Neuronal stem cell (in vitro differentiated cells): ENCODE measurements at regions not wholly inside any gene's neighbourhood (a gene's known extent, or its start where the extent isn't known, plus 50 kb on each side); places are given as distances from the start of the nearest gene placed in this dataset.

Source experiments
- DNase-seq: peaks from one replicate; pipeline ENCODE4 v3.0.0-alpha.2; 2013; ENCODE audit warnings: low spot score
- H2AFZ ChIP-seq: one replicate; pipeline ENCODE4 v1.6.1; 2013; ENCODE audit warnings: mild to moderate bottlenecking, low read length, inconsistent platforms
- H2AK5ac ChIP-seq: 2 replicates; pipeline ENCODE4 v1.6.1; 2013; ENCODE audit warnings: low read depth, mild to moderate bottlenecking, inconsistent platforms, low read length, moderate library complexity, mixed read lengths
- H2BK120ac ChIP-seq: 2 replicates; pipeline ENCODE4 v1.6.1; 2013; ENCODE audit warnings: low read depth, mild to moderate bottlenecking, inconsistent platforms, low read length, moderate library complexity, mixed read lengths
- H2BK12ac ChIP-seq: one replicate; pipeline ENCODE4 v1.6.1; 2013; ENCODE audit warnings: low read length, inconsistent platforms
- H2BK15ac ChIP-seq: 2 replicates; pipeline ENCODE4 v1.6.1; 2013; ENCODE audit warnings: mild to moderate bottlenecking, low read length, inconsistent platforms, mixed read lengths
- H2BK5ac ChIP-seq: one replicate; pipeline ENCODE4 v1.6.1; 2013; ENCODE audit warnings: inconsistent platforms, mild to moderate bottlenecking, low read length, moderate library complexity
- H3K14ac ChIP-seq: one replicate; pipeline ENCODE4 v1.6.1; 2013; ENCODE audit warnings: low read length, inconsistent platforms
- H3K18ac ChIP-seq: 2 replicates; pipeline ENCODE4 v1.6.1; 2013; ENCODE audit warnings: low read length, inconsistent platforms
- H3K23ac ChIP-seq: 2 replicates; pipeline ENCODE4 v1.6.1; 2013; ENCODE audit warnings: low read depth, mild to moderate bottlenecking, mixed read lengths, low read length, inconsistent platforms; ENCODE audit not compliant: poor library complexity
- H3K27ac ChIP-seq: replicated peaks from 3 replicates; pipeline ENCODE4 v1.5.1; 2013; ENCODE audit warnings: low read length, inconsistent platforms
- H3K27me3 ChIP-seq, 3 experiments: 2 replicates each; pipeline ENCODE4 v1.6.1; 2013; ENCODE audit warnings: low read length in 3 of 3, mild to moderate bottlenecking in 2 of 3, inconsistent platforms in 1 of 3, low read depth in 1 of 3, mixed read lengths in 1 of 3, moderate library complexity in 1 of 3; ENCODE audit not compliant: control insufficient read depth in 3 of 3, insufficient read depth in 3 of 3
- H3K36me3 ChIP-seq, 2 donors: replicated peaks in 1 of 2; 2 replicates each; pipeline ENCODE4 v1.6.1; 2013; ENCODE audit warnings: low read length in 2 of 2; ENCODE audit not compliant: control insufficient read depth in 2 of 2, insufficient read depth in 2 of 2
- H3K4ac ChIP-seq: 2 replicates; pipeline ENCODE4 v1.6.1; 2013; ENCODE audit warnings: inconsistent platforms, mild to moderate bottlenecking, low read length, moderate library complexity
- H3K4me1 ChIP-seq, 2 donors: 1 replicate in 1 of 2; 2 replicates in 1 of 2; pipeline ENCODE4 v1.6.1; 2013; ENCODE audit warnings: low read length in 2 of 2, low read depth in 1 of 2; ENCODE audit not compliant: control insufficient read depth in 2 of 2, insufficient read depth in 1 of 2
- H3K4me2 ChIP-seq: one replicate; pipeline ENCODE4 v1.6.1; 2013; ENCODE audit warnings: mild to moderate bottlenecking, low read length, inconsistent platforms; ENCODE audit not compliant: insufficient read depth, poor library complexity, severe bottlenecking
- H3K4me3 ChIP-seq, 2 donors: 2 replicates each; pipeline ENCODE4 v1.5.1; 2013; ENCODE audit warnings: low read length in 2 of 2, mild to moderate bottlenecking in 2 of 2, inconsistent platforms in 1 of 2, moderate library complexity in 1 of 2
- H3K79me1 ChIP-seq: one replicate; pipeline ENCODE4 v1.6.1; 2013; ENCODE audit warnings: low read depth, mild to moderate bottlenecking, inconsistent platforms, low read length, moderate library complexity
- H3K9ac ChIP-seq: one replicate; pipeline ENCODE4 v1.6.1; 2013; ENCODE audit warnings: mild to moderate bottlenecking, low read depth, low read length, inconsistent platforms; ENCODE audit not compliant: poor library complexity
- H3K9me3 ChIP-seq, 2 donors: replicated peaks in 1 of 2; 2 replicates each; pipeline versions ENCODE3 to v1.6.1; 2013; ENCODE audit warnings: low read length in 2 of 2, mild to moderate bottlenecking in 2 of 2, inconsistent platforms in 1 of 2, low read depth in 1 of 2, mixed read lengths in 1 of 2, moderate library complexity in 1 of 2; ENCODE audit not compliant: control insufficient read depth in 2 of 2, insufficient read depth in 1 of 2
- H4K8ac ChIP-seq: one replicate; pipeline ENCODE4 v1.6.1; 2013; ENCODE audit warnings: low read depth, mild to moderate bottlenecking, inconsistent platforms, low read length, moderate library complexity
- H4K91ac ChIP-seq: one replicate; pipeline ENCODE4 v1.6.1; 2013; ENCODE audit warnings: low read length, low read depth, mild to moderate bottlenecking, inconsistent platforms; ENCODE audit not compliant: poor library complexity
- WGBS, 2 donors: extraction: QIAGEN DNeasy Blood & Tissue Kit; methylation state at CpG; one replicate each; pipeline ENCODE4 v1.1.7; 2013; ENCODE audit warnings: missing lambda C conversion rate in 2 of 2, mixed read lengths in 1 of 2; ENCODE audit not compliant: insufficient read length in 2 of 2, insufficient replicate concordance in 1 of 2; ENCODE audit errors: extremely low coverage in 2 of 2; 5-methylcytosine and 5-hydroxymethylcytosine counted together

DNA sequence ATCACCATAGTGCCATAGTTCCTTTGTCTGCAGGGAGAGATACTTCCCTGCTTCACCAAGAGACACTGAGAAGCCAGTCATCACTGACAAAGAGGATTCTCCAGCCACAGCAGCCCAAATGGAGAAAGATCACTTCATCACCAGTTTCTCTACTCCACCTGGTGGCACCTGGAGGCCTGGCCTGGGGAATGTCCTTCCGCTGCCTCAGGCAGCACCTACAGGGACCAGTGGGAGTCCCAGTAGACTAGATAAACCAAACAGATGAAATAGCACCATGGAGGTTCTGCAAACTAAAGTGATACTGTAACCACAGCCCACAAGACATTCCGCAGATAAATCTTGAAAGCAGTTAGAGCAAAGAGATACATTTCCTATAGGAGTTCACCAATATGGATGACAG lies 266.5 kb downstream of the C6orf118 start:
- no peak overlapping the region for H2BK15ac ChIP-seq
- no peak overlapping the region for H2AFZ ChIP-seq
- H2BK12ac ChIP-seq = no peak overlapping the region
- H3K14ac ChIP-seq = no peak overlapping the region
- H3K4me3 ChIP-seq = no peak overlapping the region
- no peak overlapping the region for H3K4me2 ChIP-seq
- no peak overlapping the region for H2AK5ac ChIP-seq
- no peaks in the 10 kb centered on the region for H3K36me3 ChIP-seq
- no peak overlapping the region for H4K91ac ChIP-seq
- H2BK120ac ChIP-seq = no peak overlapping the region
- peaks cover 1 to 9% of the 10 kb centered on the region in 2 donors for H3K9me3 ChIP-seq
- H3K27me3 ChIP-seq = no peaks in the 10 kb centered on the region
- no peak overlapping the region for H3K23ac ChIP-seq
- no peaks in the 10 kb centered on the region for H3K79me1 ChIP-seq
- no peak overlapping the region for H3K4ac ChIP-seq
- H3K9ac ChIP-seq = no peak overlapping the region
- H3K18ac ChIP-seq = no peak overlapping the region
- no peak overlapping the region for H2BK5ac ChIP-seq
- WGBS, 2 donors = no CpG with 5 or more reads among the region's 2 CpGs
- DNase-seq = no peak
- H4K8ac ChIP-seq = no peak overlapping the region
- no peaks in the 10 kb centered on the region for H3K4me1 ChIP-seq
- H3K27ac ChIP-seq = no peak overlapping the region

DNA sequence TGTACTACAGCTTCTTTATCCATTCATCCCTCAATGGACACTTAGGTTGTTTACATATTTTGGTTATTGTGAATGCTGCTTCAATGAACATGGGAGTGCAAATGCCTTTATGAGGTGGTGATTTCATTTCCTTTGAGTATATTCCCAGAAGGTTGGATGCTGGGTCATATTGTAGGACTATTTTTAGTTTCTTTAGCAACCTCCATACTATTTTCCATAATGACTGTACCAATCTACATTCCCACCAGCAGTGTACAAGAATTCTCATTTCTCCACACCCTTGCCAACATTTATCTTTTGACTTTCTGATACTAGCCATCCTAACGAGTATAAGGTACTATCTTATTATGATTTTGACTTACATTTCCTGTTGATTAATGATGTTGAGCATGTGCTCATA lies 269.0 kb downstream of the C6orf118 start:
- no CpG with 5 or more reads among the region's 1 CpG for WGBS, 2 donors
- H3K4me3 ChIP-seq = no peak overlapping the region
- H3K4me2 ChIP-seq = no peak overlapping the region
- no peak overlapping the region for H2BK120ac ChIP-seq
- H3K27me3 ChIP-seq = no peaks in the 10 kb centered on the region
- H2BK5ac ChIP-seq = no peak overlapping the region
- no peaks in the 10 kb centered on the region for H3K79me1 ChIP-seq
- no peak overlapping the region for H2BK15ac ChIP-seq
- H4K91ac ChIP-seq = no peak overlapping the region
- H2AFZ ChIP-seq = no peak overlapping the region
- H3K23ac ChIP-seq = no peak overlapping the region
- no peak overlapping the region for H3K4ac ChIP-seq
- no peak overlapping the region for H3K14ac ChIP-seq
- H3K27ac ChIP-seq = no peak overlapping the region
- no peak for DNase-seq
- H2BK12ac ChIP-seq = no peak overlapping the region
- H4K8ac ChIP-seq = no peak overlapping the region
- no peaks in the 10 kb centered on the region for H3K36me3 ChIP-seq
- H3K9me3 ChIP-seq = peaks cover 1 to 3% of the 10 kb centered on the region in 2 donors
- H3K18ac ChIP-seq = no peak overlapping the region
- no peaks in the 10 kb centered on the region for H3K4me1 ChIP-seq
- H3K9ac ChIP-seq = no peak overlapping the region
- no peak overlapping the region for H2AK5ac ChIP-seq

DNA sequence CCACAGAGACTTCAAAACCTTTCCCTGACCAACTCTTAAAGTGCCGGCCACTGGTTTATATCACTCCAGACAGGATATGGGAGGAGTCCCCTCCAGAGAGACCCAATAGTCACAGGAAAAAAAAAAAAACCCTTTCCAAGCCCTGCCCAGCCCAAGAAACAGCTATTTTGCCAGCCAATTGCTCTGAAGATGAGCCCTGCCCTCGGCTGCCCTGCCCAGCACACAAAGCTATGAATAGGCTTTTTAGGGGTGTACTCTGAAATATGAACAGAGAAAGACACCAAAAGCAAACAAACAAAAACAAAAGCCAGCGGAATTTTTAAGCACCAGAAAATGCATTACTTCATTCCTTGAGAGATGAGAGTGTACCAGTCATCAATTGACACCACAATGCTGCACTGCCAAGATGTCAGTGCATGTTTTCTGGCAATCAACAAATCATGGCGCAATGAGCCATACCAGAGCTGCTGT lies 275.1 kb downstream of the C6orf118 start:
- Histone ChIP-seq H4K8ac (no peak overlapping the region), H2BK120ac (no peak overlapping the region), H3K4me2 (no peak overlapping the region), H3K79me1 (no peaks in the 10 kb centered on the region), H4K91ac (no peak overlapping the region), H2BK12ac (no peak overlapping the region), H3K14ac (no peak overlapping the region), H3K27ac (no peak overlapping the region), H2BK15ac (no peak overlapping the region), H3K9ac (no peak overlapping the region), H3K4me3 (no peak overlapping the region), H3K4ac (no peak overlapping the region), H3K23ac (no peak overlapping the region), H3K9me3 (no peaks in the 10 kb centered on the region), H3K18ac (no peak overlapping the region), H3K36me3 (no peaks in the 10 kb centered on the region), H2AK5ac (no peak overlapping the region), H2AFZ (no peak overlapping the region), H2BK5ac (no peak overlapping the region), H3K27me3 (no peaks in the 10 kb centered on the region), H3K4me1 (no peaks in the 10 kb centered on the region)
- DNase-seq = no peak
- WGBS, 2 donors = no CpG with 5 or more reads among the region's 4 CpGs

DNA sequence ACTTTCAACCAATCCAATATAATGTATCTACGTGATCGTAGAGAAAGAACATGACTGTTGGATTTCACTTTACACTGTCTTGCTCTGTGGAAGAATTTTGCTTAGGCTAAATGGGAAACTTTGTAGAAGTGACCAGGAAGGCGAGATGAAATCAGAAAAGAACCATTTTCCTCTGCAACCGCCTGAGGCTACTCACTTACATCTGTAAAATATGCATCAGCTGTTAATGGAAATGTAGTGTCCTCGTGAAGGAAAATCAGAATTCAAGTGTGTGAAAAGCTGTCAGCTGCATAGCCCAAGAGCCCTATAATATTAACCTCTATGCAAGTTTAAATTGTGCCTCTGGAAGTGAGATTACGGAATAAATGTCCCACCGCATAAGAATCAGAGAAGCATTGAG lies 277.9 kb downstream of the C6orf118 start:
- Histone ChIP-seq H2AK5ac (no peak overlapping the region), H4K8ac (no peak overlapping the region), H2BK120ac (no peak overlapping the region), H3K27me3 (no peaks in the 10 kb centered on the region), H3K23ac (no peak overlapping the region), H3K4me1 (no peaks in the 10 kb centered on the region), H3K18ac (no peak overlapping the region), H3K36me3 (no peaks in the 10 kb centered on the region), H3K27ac (no peak overlapping the region), H2BK15ac (no peak overlapping the region), H2BK12ac (no peak overlapping the region), H3K79me1 (no peaks in the 10 kb centered on the region), H3K9ac (no peak overlapping the region), H3K9me3 (no peaks in the 10 kb centered on the region), H4K91ac (no peak overlapping the region), H2BK5ac (no peak overlapping the region), H3K4ac (no peak overlapping the region), H3K4me3 (no peak overlapping the region), H2AFZ (no peak overlapping the region), H3K14ac (no peak overlapping the region), H3K4me2 (no peak overlapping the region)
- no CpG with 5 or more reads among the region's 7 CpGs for WGBS, 2 donors
- DNase-seq = no peak
